ENCODE measurements at regions not wholly inside any gene's neighbourhood (a gene's known extent, or its start where the extent isn't known, plus 50 kb on each side); places are given as distances from the start of the nearest gene placed in this dataset.
"Not testable (repeated sequence)": the region's sequence is repeated elsewhere in the genome, so short reads cannot be mapped to it uniquely, and the experiment has no call there.

DNA sequence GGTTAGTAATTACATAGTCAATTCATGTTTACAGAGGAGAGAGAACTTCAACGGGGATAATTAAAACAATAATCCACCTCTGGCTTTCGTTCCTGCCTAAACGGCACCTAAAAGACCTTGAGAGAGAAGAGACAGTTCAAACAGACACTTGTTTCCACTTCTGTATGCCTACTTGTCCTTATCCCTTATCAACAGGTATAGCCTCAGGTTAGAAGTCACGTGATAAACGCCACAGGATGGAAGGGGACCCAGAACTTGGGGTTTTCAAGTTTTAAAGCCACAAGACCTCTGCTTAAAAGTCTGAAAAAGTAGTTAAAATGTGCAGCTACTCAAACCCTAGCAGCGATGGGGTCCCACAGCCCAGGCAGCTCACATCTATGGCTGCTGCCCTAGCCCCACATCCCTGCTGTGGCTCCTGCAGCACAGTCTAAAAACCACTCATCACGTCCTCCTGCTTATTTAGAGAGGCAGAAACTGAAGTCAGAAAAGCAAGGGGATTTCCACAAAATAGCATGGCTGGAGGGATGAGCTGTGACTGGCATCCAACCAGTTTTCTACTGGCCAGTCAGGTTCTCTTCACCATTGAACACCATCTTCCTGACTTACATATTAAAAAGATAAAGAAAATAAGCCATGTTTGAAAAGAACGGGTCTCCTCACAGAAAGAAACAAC, 51.2 kb upstream of the SEC16B start:
- DNase-seq (ENCODE audit: low read depth in 2 of 3, low spot score in 1 of 3), result no peak

GRCh38 chr1:178021950-178022349, 52.1 kb upstream of the SEC16B start:
- no peak for DNase-seq (ENCODE audit: low read depth in 2 of 3, low spot score in 1 of 3)

DNA sequence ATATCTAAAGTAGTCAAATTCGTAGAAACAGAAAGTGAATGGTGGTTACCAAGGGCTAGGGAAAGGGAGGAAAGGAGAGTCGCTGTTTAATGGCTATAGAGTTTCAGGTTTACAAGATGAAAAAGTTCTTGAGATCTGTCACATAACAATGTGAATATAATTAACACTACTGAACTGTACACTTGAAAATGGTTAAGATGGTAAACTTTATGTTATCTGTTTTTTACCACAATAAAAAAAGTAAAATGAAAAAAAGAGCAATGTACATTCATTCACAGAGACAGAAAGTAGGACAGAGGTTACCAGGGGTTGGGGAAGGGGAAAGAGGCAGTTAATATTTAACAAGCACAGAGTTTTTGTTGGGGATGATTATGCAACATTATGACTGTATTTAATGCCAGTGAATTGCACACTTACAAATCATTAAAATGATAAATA, 53.3 kb upstream of the SEC16B start:
- no peak for DNase-seq (ENCODE audit: low read depth in 2 of 3, low spot score in 1 of 3)

DNA sequence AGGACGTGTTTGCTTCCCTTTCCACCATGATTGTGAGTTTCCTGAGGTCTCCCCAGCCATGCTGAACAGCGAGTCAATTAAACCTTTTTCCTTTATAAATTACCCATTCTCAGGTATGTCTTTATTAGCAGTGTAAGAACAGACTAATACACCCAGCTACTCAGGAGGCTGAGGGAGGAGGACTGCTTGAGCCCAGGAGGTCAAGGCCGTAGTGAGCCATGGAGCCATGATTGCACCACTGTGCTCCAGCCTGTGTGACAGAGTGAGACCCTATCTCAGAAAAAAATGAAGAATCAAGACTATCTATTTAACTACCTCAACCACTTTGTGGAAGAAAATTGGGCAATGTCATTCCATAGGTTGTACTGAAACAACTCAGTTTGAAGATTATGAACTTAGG, 54.6 kb upstream of the SEC16B start:
- DNase-seq (ENCODE audit: low read depth in 2 of 3, low spot score in 1 of 3), result no peak

DNA sequence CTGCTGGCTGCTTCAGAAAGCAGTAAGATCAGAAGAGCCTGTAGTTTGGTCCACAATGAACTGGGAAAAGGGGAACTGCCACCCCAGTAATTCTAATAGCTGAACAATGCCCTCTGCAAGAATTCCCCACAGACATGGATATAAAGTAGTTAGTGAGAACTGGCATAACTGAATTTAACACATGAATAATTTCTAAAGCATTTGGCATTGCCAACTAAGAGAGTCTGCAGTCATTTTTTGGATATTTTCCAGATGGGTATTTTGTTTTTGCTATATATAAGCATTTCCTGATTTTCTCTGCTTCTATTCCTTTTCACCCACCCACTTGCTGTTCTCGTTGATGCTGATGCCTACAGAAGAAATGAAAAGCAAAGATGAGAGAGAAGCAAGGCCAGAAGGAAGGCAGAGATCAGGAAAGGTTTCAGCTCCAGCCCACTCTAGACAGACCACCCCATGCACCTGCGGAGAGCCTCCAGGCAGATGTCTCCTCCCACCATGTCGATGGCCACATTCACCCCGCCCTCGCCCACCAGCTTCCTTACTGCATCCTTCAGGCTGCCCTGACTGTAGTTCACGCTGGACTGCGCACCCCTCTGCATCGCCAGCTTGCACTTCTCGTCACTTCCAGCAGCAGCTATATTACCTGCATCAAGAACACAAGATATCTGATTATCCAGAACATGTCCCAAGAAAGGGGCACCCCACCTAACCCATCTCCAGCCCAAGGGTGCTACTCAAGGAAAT, 55.9 kb upstream of the SEC16B start:
- no peak for DNase-seq (ENCODE audit: low read depth in 2 of 3, low spot score in 1 of 3)

GRCh38 chr1:178028841-178029481, 59.1 kb upstream of the SEC16B start:
- DNase-seq (ENCODE audit: low read depth in 2 of 3, low spot score in 1 of 3), result no peak

DNA sequence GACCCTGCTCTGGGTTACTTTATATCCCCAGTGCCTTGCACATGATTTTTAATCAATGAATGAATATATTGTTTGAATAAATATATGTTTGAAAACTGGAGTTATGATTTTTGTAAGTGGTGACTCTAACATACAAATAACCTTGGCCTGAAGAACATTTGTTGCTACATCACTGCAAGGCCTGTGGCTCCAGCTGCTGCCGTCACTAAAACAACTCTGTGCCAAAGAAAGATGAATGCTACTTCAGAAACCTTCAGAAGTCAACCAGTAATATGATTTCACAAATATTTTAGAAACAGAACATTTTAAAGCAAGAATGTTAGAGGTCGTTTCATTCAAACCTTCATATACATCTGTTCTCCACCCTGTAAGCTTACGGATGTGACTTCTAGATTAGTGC, 60.6 kb upstream of the SEC16B start:
- no peak for DNase-seq (ENCODE audit: low read depth in 2 of 3, low spot score in 1 of 3)

GRCh38 chr1:178031856-178032320, 62.0 kb upstream of the RASAL2 start:
- DNase-seq (ENCODE audit: low read depth in 2 of 3, low spot score in 1 of 3), result peak in 2 of 3 donors; percentile 6 to 20

DNA sequence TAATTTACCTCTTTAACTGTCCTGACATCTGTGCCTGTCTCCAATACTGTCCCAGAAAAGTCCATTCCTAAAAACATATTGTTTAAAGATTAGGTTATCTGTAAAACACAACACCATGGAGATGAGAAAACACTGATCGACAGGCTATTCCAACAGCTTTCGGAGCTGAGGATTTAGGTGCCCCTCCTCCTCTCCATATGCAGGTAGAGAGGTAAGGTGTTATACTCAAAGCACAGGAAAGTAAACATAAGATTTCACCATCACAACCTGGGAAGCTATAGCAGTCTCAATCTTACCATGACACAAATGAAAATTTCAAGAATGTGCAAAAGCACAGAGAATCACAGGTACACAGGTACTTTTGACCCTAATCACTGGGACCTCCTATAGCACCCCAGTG, 60.9 kb upstream of the RASAL2 start:
- DNase-seq (ENCODE audit: low read depth in 2 of 3, low spot score in 1 of 3), result no peak

- DNase-seq (ENCODE audit: low read depth in 2 of 3, low spot score in 1 of 3), result no peak
Observed at GRCh38 chr1:178034676-178035075, 59.2 kb upstream of the RASAL2 start.

DNA sequence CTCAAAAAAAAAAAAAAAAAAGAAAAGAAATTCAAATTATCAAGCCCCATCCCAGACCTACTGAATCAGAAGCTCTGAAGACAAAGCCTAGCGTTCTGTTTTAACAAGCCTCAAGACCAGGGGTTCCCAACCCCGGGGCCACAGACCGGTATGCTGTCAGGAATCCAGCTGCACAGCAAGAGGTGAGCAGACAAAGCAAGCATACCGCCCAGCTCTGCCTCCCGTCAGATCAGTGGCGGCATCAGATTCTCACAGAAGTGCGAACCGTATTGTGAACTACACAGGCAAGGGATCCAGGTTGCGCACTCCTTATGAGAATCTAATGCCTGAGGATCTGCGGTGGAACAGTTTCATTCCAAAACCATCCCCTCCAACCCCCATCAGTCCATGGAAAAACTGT, 57.8 kb upstream of the RASAL2 start:
- no peak for DNase-seq (ENCODE audit: low read depth in 2 of 3, low spot score in 1 of 3)

DNA sequence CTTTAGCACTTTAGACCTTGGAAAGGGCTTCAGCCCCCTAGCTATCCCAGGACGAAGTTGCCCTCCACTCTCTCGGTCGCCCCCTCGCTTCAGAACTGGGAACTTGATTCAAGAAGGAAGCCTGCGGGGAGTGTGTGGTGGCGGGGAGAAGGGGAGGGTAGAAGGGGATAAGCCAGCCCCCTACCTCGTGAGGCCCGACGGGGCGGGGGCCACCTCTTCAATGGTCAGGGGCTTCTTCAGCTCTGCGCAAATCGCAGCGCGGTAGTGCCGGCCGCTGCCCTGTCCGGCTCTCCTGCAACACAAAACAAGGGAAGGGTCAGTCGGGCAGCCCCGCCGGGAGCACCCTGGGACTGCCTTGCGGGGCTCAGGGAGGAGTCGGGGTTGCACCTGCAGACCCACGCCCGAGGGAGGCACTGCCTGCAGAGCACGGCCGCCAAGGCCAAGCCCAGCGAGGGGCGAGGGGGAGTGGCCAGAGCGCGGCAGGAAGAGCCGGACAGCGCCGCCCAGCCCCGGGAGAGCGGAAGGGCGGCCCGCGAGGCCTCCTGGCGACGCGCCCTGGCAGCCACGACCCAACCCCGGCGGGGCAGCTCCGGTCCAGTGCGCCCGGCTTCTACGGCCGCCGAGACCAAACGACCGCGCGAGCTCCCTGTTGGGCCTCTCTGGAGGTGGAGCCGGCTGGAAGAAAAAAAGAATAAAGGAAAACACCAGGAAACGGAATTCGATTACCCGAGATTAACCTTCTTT, 56.2 kb upstream of the RASAL2 start:
- no peak for DNase-seq (ENCODE audit: low read depth in 2 of 3, low spot score in 1 of 3)

- DNase-seq (ENCODE audit: low read depth in 2 of 3, low spot score in 1 of 3), result no peak
Observed at GRCh38 chr1:178038372-178038771, 55.5 kb upstream of the RASAL2 start.

- DNase-seq (ENCODE audit: low read depth in 2 of 3, low spot score in 1 of 3), result no peak
Observed at GRCh38 chr1:178039891-178040290, 54.0 kb upstream of the RASAL2 start.

DNA sequence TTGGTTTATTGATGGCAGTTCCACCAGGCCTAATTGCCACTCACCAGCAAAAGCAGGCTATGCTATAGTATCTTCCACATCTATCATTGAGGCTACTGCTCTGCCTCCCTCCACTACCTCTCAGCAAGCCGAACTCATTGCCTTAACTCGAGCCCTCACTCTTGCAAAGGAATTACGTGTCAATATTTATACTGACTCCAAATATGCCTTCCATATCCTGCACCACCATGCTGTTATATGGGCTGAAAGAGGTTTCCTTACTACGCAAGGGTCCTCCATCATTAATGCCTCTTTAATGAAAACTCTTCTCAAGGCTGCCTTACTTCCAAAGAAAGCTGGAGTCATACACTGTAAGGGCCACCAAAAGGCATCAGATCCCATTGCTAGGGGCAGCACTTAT, 50.0 kb upstream of the RASAL2 start:
- not testable (repeated sequence) for DNase-seq (ENCODE audit: low read depth in 2 of 3, low spot score in 1 of 3)
